GM21526 (cell line): ENCODE measurements at regions not wholly inside any gene's neighbourhood (a gene's known extent, or its start where the extent isn't known, plus 50 kb on each side); places are given as distances from the start of the nearest gene placed in this dataset.
A peak's percentile ranks its signal among the peaks of the same experiment; 100 is the strongest.
"Not testable (repeated sequence)": the region's sequence is repeated elsewhere in the genome, so short reads cannot be mapped to it uniquely, and the experiment has no call there.

ENCODE experiments used
- ATAC-seq: cut with Tn5 transposase; IDR thresholded peaks from one replicate; pipeline ENCODE4 v1.9.1; 2021; ENCODE audit warnings: moderate library complexity; ENCODE audit not compliant: unreplicated experiment, low FRiP score

DNA sequence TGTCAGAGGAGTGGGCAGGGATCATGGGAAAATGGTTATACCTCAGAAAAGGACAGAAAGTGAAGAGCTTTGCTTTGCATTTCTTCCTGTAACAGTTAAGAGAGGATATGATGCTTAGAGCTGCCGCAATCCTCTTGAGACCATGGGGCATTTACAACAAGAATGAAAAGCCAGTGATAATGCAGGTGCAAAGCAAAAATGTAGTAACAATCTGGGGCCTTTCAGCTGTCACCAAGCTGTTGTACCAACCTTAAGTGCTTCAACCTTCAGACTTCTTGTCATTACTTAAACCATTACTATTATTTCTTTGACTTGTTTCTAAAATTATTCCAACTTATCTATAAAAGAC is 1337.6 kb downstream of the RPIA start:
- not testable (repeated sequence) for ATAC-seq

DNA sequence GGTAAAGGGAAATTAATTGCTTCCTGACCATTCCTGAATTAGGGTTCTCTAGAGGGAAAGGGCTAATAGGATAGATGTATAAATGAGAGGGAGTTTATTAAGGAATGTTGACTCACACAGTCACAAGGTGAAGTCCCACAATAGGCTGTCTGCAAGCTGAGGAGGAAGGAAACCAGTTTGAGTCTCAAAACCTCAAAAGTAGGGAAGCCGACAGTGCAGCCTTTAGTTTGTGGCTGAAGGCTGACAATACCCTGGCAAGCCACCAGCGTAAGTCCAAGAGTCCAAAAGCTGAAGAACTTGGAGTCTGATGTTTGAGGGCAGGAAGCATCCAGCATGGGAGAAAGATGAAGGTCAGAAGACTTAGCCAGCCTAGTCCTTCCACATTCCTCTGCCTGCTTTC is 1340.8 kb downstream of the RPIA start:
- ATAC-seq, result not testable (repeated sequence)

DNA sequence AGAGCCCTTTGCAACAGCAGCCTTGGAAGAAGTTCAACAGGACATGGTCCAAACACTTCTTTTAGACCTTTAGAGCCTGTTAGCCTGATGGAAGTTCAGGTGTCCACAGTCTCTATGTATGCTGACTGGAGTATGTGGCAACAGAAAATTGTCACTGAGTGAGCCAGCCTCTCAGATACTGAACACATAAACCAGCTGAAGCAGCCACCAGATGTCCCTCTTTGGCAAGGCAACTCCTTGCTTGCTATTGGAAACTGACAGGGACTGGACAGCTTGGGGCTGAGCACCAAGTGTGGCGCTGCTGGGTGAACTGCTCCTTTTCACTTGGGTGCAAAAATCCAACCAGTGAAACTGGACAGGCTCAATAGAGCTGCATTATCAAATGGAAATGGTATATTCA is 1344.9 kb downstream of the RPIA start:
- not testable (repeated sequence) for ATAC-seq

DNA sequence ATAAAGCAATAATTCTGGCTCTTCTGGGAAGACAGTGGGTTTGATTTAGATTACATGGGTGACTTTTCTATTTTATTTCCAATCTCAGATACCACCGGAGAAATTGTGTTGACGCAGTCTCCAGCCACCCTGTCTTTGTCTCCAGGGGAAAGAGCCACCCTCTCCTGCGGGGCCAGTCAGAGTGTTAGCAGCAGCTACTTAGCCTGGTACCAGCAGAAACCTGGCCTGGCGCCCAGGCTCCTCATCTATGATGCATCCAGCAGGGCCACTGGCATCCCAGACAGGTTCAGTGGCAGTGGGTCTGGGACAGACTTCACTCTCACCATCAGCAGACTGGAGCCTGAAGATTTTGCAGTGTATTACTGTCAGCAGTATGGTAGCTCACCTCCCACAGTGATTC is 1347.6 kb downstream of the RPIA start:
- not testable (repeated sequence) for ATAC-seq

DNA sequence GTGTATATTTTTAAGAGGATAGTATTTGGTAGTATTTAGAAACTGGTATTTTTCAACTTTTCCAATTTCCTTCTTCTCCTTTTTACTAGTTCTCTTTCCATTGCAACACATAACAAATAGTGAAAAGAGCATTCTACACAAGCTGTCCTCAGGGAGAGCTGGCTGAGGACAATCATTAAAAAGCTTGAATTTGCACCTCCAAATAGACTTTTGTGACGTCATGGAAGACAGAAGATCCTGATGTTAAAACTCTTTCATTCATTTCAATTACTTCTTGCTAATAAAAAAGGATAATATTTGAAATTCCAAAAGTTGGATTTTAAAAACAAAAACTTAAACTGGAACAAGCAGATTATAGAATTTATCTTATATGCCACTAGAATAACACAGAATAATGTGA is 1356.3 kb downstream of the RPIA start:
- ATAC-seq, result not testable (repeated sequence)

DNA sequence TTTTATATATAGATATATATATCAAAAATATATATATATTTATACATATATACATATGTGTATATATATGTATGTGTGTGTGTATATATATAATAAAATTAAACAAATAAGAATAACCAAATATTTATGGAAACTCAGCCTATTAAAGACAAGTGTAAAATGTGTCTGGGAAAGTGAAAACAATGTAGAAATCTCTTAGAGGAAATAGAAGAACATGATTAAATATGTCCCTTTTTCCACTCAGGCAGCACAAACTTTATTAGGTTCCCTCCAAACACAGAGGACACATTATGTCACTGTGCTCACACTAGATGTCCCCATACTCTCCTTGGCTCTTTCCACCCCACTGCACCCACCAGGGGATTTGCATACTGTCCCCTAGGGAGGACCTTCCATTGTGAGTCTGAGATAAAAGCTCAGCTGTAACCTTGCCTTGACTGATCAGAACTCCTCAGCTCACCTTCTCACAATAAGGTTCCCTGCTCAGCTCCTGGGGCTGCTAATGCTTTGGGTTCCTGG is 1360.7 kb downstream of the RPIA start:
- ATAC-seq, result not testable (repeated sequence)

DNA sequence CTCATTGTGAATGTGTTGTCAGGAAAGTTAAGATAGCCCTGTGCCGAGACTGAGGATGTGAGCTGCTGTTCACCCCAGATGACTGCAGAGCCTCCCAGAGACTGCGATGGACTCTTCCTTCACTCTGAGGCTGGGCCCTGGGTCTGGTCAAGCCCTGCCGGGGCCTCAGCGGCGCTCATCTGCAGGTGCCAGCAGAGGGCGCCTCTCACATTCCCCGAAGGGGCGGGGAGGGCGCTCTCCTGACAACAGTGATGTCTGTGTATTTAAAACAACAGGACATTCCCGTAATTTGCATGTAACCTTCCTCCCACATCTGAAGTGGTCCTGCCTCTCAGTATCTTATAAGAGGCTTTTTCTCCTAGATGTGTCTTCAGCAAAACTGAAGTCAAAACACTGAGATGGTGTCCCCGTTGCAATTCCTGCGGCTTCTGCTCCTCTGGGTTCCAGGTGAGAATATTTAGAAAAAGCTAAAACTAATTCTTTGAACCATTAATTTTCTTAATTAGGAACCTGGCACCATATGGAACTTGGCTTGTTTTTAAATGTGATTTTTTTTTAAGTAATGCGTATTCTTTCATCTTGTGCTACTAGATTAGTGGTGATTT is 1377.9 kb downstream of the RPIA start:
- no peak for ATAC-seq

DNA sequence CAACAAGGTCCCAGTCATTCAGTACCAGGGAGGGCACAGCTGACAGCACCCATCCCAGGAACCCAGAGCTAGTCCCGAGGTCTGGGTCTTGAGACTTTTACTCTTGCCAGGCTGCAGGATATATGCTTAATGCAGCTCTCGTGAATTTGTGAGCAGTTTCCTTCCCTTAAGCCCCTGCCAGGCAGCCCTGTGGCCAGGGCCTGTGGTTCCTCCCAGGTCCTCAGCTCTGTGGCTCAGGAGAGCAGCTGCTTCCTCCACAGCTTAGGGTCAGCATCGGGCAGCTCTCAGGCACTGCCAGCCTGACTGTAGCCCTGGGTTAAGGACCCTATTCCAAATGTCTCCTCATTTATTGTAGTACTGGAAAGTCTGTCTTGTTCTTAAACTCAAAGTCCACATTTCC is 1384.8 kb downstream of the RPIA start:
- ATAC-seq, result no peak

DNA sequence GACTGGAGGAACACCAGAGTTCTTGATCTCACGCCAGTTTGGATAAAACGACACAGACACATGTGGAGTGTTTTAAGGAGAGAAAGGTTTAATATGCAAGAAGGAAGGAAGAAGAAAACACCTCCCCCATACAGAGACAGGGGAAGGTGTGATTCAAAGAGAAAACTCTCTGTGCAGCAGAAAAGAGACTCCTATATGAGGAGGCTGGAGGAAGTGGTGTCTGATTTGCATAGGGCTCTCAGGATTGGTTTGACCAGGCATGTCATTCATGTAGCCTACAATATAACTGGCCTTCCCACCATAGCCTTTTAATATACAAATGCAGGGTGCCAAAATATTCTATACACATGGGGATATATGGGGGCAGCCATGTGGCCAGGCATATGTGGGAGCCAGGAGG is 1386.5 kb downstream of the RPIA start:
- no peak for ATAC-seq

DNA sequence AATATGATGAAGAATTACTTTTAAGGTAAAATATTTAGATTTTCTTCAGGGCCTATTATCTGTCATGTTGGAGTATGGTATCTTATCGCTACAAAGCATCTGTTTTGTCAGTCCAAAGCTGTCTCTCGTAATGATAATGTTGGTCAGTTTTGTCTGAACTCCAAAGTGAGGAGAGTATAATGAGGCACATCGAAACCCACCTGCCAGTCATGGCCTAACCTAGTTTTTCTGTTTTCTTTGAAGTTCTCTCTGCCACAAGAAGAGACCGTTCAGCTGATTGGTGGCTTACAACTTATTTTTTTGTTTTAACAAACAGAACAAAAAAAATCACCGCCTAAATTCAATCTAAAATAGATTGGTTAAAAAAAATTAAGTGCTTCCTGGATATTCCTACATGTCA is 1387.9 kb downstream of the RPIA start:
- ATAC-seq, result no peak

DNA sequence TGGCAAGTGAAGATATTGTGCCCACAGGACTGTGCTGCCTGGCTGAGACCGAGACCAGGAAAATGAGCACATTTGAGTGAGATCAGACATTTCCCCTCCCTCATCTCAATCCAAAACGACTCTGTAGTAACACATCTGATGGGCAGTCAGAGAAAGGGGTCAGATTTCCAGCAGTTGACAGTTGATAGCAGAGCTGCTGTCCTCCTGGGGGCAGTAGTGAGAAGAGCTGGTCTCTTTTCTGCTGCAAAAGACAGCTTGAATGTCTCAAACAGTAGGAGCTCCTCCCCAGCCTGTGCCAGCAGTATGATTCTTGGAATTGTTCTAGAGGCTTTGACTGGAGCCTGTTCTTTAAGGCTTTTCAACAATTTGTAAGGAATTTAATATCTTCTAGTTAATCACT is 1396.3 kb downstream of the RPIA start:
- ATAC-seq, result not testable (repeated sequence)

DNA sequence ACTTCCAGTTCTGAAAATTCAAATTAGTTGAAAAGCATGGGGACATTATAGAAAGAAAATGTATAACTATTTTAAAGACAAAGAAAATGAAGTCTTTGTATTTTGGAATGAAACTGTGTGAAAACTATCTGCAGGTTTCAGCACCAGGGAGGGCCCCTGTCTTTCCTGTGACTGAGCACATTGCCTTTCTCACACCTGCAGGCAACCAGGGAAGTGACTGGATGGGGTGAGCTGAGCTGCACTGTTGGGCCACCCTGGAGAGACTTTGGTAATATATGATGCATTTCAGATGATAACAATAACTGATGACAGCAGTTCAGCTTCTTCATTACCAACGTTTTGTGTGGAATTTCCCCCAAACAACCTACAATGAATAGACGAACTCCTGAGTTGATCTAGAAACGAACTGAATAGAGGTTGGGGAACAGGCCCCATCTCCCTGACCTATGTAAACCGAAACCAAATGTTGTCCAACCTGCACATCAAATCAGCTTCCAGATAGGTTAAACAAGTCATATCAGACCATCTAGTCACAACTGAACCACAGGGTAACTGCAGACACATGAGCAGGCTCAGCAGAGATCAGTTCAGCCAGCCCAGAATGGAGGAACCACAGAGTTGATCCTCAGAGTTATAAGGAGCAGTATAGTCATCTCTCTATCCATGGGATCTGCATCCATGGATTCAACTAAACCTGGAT is 1402.2 kb downstream of the RPIA start:
- peak; percentile 76 for ATAC-seq

DNA sequence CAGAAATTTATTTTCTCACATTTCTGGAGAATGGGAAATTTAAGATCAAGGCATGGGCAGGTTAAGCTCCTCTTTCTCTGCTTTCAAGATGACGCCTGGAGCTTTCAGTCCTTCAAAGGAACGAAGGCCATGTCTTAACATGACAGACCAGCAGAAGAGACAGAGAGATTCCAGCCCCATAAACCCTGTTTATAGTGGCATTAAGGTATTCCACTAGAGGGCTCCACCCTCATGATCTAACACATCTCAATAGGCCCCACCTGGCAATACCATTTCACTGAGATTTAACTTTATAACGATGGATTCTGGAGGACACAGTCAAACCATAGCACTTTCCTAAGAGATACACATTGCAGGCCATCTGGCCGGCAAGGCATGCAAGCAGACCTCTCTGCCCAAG is 1406.1 kb downstream of the RPIA start:
- ATAC-seq, result not testable (repeated sequence)

DNA sequence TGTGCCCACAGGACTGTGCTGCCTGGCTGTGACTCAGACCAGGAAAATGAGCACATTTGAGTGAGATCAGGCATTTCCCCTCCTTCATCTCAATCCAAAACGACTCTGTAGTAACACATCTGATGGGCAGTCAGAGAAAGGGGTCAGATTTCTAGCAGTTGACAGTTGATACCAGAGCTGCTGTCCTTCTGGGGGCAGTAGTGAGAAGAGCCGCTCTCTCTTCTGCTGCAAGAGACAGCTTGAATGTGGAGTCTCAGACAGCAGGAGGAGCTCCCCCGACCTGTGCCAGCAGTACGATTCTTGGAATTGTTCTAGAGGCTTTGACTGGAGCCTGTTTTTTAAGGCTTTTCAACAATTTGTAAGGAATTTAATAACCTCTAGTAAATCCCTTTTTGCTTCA is 1413.7 kb downstream of the RPIA start:
- ATAC-seq, result not testable (repeated sequence)

DNA sequence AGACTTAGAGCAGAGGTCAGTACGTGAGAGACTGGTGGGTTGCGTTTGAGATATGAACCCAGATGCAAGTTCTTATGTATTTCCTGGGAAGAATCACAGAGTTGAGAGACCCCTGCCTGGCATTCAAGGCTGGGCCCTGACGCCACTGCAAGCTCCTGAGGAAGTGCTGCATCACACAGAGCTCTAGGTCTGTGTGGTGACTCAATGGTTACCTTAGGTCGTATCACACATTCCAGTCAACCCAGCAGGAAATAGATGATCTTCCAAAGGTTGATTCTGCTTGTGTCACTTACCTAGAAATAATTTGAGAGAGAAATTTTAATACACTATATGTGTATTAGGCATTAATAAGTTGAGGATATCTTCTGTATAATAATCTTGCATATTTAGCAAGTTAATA is 1431.9 kb downstream of the RPIA start:
- not testable (repeated sequence) for ATAC-seq

DNA sequence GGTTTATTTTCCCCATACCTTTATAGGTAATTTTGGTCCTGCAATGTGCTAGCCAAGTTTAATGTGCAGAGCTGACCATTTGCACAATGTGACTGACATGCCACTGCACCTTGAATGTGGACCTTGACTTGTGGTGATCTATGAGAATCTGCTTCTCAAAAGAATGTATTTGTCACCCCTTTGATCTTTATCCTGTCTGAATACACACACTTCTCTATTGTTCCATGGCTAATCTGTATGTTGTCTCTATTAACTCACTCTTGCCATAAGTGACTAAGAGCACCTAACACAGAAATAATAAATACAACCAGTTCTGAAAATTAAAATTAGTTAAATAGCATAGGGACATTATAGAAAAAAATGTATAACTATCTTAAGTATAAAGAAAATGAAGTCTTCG is 1447.6 kb downstream of the RPIA start:
- ATAC-seq, result not testable (repeated sequence)

DNA sequence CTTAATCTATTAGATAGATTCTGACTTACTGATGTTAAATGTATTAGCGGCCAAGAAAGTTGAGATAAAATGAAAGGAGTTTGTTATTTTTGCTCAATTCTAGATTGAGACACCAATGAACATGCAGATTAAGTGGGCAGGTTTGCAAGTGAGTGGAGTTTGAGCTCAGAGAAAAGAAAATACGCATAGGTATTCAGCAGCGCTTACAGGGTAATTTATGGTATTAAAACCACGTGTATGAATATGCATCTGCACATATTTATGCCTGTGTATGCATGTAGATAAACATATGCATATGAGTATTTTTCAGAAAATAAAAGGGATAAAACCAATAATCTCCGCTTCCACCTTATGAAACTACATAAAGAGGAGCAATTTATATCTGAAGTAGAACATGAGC is 1450.1 kb downstream of the RPIA start:
- not testable (repeated sequence) for ATAC-seq

DNA sequence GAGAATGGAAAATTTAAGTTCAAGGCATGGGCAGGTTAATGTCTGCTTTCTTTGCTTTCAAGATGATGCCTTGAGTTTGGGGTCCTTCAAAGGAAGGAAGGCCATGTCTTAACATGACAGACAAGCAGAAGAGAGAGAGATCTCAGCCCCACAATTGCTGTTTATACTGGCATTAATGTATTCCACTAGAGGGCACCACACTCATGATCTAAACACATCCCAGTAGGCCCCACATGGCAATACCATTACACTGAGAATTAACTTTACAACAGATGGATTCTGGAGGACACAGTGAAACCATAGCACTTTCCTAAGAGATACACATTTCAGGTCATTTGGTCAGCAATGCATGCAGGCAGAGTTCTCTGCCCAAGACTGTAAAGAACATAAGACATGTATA is 1460.3 kb downstream of the RPIA start:
- ATAC-seq, result not testable (repeated sequence)

DNA sequence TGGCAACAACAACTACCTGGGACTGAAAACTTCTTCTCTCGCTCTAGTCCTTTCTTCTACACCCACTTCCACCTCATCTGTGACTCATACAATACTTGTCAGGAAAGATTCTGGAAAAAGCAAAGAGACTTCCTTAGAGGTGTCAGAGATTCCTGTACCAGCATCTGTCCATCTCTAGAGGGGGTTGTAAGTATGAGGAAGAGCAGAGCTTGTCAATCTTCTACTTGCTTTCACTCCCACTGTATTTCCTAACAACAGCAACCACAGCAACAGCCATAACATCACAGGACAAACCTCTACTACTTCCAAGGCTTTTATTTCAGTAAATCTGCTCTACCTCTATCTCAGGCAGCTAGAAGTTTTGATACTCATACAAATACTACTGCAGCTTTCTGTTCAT is 1479.5 kb downstream of the RPIA start:
- not testable (repeated sequence) for ATAC-seq

DNA sequence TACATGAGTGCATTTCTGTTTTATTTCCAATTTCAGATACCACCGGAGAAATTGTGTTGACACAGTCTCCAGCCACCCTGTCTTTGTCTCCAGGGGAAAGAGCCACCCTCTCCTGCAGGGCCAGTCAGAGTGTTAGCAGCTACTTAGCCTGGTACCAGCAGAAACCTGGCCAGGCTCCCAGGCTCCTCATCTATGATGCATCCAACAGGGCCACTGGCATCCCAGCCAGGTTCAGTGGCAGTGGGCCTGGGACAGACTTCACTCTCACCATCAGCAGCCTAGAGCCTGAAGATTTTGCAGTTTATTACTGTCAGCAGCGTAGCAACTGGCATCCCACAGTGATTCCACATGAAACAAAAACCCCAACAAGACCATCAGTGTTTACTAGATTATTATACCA is 1481.6 kb downstream of the RPIA start:
- not testable (repeated sequence) for ATAC-seq

DNA sequence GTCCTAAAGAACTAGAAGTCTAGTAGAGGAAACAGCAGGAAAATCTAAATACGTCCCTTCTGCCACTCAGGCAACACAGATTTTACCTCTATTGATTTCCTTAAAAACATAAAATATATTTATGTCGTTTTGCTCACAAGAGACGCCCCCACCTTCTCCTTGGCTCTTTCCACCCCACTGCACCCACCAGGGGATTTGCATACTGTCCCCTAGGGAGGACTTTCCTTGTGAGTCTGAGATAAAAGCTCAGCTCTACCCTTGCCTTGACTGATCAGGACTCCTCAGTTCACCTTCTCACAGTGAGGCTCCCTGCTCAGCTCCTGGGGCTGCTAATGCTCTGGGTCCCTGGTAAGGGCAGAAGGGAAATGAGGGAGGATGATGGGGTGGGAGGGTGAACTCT is 1488.1 kb downstream of the RPIA start:
- not testable (repeated sequence) for ATAC-seq

DNA sequence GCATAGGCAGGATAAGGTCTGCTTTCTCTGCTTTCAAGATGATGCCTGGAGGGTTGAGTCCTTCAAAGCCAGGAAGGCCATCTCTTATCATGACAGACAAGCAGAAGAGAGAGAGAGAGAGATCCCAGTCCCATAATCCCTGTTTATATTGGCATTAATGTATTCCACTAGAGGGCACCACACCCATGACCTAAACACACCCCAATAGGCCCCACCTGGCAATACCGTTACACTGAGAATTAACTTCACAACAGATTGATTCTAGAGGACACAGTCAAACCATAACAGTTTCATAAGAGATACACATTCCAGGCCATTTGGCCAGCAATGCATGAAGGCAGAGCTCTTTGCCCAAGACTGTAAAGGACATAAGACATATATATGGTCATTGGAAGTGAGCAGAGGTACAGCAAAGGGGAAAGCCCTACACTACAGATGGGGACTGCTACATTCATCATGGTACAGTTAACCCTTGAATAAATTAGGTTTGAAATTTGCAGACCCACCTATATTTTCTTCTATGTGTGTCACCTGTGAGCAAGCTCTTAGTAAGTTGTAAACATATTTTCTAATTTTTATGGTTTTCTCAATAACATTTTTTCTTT is 1516.1 kb downstream of the RPIA start:
- ATAC-seq, result no peak
